ENCODE measurements at regions not wholly inside any gene's neighbourhood (a gene's known extent, or its start where the extent isn't known, plus 50 kb on each side); places are given as distances from the start of the nearest gene placed in this dataset.

DNA sequence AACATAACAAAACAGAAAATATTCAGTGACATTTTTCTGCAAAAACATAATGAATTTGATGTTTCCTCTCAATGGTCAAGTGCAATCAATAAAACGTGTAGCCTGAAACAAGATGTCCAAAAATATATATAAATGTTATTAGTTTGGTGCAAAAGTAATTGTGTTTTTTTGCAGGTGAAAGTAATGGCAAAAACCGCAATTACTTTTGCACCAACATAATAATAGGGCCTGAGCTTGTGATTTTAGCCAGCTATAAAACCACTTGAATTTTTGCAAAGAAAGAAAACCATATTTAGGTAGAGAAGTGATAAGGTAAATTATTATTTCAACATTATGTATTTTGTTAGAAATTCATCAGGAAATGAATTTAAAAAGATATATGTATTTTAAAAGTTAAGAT lies 475.3 kb upstream of the AMOT start:
- Mint-ChIP-seq H3K27me3 (no peaks in the 10 kb centered on the region), H3K36me3 (ENCODE audit: low read depth) (no peaks in the 10 kb centered on the region), H3K9me3 (no peaks in the 10 kb centered on the region), H3K4me3 (no peak overlapping the region), H3K27ac (no peak overlapping the region), H3K4me1 (ENCODE audit: low read depth) (no peaks in the 10 kb centered on the region)

DNA sequence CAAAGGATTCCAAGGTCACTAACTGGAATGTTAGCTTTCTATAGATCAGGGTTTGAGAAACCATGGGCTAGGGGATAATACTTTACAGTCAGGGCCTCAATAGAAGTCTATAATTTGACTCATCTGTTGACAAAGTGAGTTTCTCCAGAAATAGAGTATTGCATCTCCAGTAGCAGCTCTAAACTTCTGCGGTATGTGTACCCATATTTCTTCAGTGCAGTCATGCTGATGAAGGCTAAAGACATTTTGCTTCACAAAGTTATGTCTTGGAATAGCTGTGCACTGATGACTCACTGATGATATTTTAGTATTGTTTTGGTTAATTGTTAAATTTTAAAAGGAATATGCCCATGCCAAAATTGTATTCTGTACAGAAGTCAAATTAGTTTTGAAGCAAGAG lies 464.9 kb upstream of the AMOT start:
- Mint-ChIP-seq H3K9me3 (peaks cover 2% of the 10 kb centered on the region), H3K4me1 (ENCODE audit: low read depth) (no peaks in the 10 kb centered on the region), H3K27ac (no peak overlapping the region), H3K36me3 (ENCODE audit: low read depth) (no peaks in the 10 kb centered on the region), H3K27me3 (no peaks in the 10 kb centered on the region), H3K4me3 (no peak overlapping the region)

DNA sequence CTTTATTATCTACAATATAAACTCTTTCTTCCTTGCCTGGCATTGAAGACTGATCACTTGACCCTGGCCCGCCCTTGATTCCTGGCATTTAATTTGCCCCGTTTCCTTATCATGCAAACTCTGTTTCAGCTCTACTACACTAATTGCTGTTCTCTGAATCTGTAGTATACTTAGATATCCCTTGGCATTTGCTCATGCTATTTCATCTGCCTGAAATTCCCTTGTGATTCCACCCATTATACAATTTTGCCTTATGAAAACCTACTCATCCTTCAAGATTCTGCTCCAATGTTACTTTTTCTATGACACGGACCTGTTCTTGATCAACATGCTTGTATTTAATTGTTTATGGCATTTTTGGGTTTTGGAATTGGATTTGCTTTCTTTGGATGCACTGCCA lies 459.9 kb upstream of the AMOT start:
- Mint-ChIP-seq H3K36me3 (ENCODE audit: low read depth) (no peaks in the 10 kb centered on the region), H3K4me3 (no peak overlapping the region), H3K9me3 (peaks cover 7% of the 10 kb centered on the region), H3K4me1 (ENCODE audit: low read depth) (no peaks in the 10 kb centered on the region), H3K27me3 (no peaks in the 10 kb centered on the region), H3K27ac (no peak overlapping the region)

DNA sequence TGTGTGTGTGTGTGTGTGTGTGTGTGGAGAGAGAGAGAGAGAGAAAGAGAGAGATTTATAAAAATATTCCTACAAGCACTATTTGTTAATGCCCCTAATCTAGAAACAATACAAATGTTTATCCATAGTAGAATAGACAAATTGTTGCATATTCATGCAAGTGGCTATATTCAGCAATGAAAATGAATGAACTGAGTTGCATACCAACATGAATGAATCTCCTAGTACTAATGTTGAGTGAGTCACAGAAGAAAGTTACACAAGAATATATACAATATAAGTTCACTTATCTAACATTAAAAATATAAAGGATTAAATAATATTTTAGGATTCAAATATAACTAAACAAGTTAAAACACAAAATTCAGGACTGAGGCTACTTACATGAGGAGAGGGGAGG lies 456.8 kb upstream of the AMOT start:
- H3K36me3 Mint-ChIP-seq (ENCODE audit: low read depth) = no peaks in the 10 kb centered on the region
- no peaks in the 10 kb centered on the region for H3K4me1 Mint-ChIP-seq (ENCODE audit: low read depth)
- H3K27me3 Mint-ChIP-seq = no peaks in the 10 kb centered on the region
- no peak overlapping the region for H3K27ac Mint-ChIP-seq
- peaks cover 7% of the 10 kb centered on the region for H3K9me3 Mint-ChIP-seq
- H3K4me3 Mint-ChIP-seq = no peak overlapping the region

DNA sequence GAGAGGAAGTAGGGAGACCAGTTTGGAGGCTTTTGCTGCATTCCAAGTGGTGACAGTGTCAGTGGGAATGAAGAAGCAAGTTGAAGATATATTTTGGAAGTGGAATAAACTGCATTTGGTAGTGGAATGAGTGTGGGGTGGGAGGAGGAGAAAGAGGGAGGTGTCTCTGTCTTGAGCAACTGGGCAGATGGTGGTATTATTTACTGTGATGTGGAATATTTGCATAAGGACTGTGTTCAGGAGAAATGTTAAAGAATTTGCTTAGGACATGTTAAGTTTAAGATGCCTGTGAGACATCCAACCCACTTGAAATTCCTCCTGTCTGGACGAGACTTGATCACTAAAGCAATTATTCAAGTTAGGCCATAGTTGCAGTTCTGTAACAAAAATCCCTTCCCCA lies 448.9 kb upstream of the AMOT start:
- Mint-ChIP-seq H3K9me3 (no peaks in the 10 kb centered on the region), H3K36me3 (ENCODE audit: low read depth) (no peaks in the 10 kb centered on the region), H3K4me1 (ENCODE audit: low read depth) (no peaks in the 10 kb centered on the region), H3K27ac (no peak overlapping the region), H3K4me3 (no peak overlapping the region), H3K27me3 (no peaks in the 10 kb centered on the region)

DNA sequence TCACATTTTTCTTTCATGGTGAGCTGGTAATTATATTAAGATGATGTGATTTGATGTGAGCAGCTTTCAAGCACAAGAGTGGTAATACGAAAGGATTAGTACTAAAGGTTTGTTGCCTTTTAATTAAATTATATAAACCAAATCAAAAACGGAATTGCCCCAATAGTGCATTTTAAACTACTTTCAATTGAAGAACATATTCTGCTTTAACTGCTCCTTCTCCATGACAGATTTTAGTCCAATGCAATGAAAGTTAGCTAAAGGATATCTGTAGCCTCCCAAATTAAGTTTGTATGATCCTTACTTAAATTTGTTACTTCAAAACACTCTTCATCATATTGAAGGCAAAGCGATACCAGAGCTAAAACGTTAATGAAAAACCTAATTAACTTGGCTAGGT lies 447.1 kb upstream of the AMOT start:
- Mint-ChIP-seq H3K4me3 (no peak overlapping the region), H3K36me3 (ENCODE audit: low read depth) (no peaks in the 10 kb centered on the region), H3K9me3 (no peaks in the 10 kb centered on the region), H3K27me3 (no peaks in the 10 kb centered on the region), H3K4me1 (ENCODE audit: low read depth) (no peaks in the 10 kb centered on the region), H3K27ac (no peak overlapping the region)

DNA sequence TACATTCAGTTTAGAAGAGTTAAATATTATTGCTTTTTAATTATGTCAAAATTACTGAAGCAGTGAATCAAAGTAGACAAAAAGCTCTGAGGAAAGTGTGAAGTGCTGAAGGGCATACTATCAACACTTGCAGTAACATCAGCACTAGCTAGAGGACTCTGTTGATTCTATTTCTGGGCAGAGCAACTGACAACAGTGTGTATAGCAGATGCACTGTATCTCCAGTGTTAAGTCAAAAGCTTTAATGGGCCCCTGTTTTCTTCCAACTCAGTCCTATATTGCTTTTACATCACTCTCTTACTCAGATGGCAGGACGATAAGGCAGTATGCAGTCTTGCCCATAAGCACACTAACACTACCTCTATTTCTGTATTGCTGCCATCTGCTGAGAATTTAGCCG lies 435.2 kb upstream of the AMOT start:
- H3K4me3 Mint-ChIP-seq = no peak overlapping the region
- no peaks in the 10 kb centered on the region for H3K36me3 Mint-ChIP-seq (ENCODE audit: low read depth)
- H3K9me3 Mint-ChIP-seq = no peaks in the 10 kb centered on the region
- H3K27ac Mint-ChIP-seq = no peak overlapping the region
- no peaks in the 10 kb centered on the region for H3K27me3 Mint-ChIP-seq
- H3K4me1 Mint-ChIP-seq (ENCODE audit: low read depth) = no peaks in the 10 kb centered on the region

DNA sequence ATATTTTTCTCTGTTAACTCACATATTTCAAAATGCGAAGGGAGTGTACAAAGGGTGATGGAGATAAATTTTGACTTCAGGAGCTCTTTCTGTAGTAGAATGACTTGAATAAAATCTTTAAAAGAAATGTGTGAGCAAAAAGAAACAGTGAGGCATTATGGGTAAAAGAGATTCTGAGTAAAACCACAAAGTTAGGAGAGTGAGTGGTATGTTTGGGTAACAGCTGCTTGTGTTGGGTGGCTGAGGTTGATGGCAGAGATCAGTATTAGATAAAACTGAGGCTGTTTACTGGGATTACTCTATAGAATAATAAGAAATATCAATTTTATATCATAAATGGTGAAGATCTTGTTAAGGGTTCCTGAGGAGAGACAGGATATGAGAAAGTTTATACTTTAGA lies 434.2 kb upstream of the AMOT start:
- H3K9me3 Mint-ChIP-seq = no peaks in the 10 kb centered on the region
- no peak overlapping the region for H3K4me3 Mint-ChIP-seq
- no peaks in the 10 kb centered on the region for H3K27me3 Mint-ChIP-seq
- no peaks in the 10 kb centered on the region for H3K36me3 Mint-ChIP-seq (ENCODE audit: low read depth)
- H3K27ac Mint-ChIP-seq = no peak overlapping the region
- no peaks in the 10 kb centered on the region for H3K4me1 Mint-ChIP-seq (ENCODE audit: low read depth)

DNA sequence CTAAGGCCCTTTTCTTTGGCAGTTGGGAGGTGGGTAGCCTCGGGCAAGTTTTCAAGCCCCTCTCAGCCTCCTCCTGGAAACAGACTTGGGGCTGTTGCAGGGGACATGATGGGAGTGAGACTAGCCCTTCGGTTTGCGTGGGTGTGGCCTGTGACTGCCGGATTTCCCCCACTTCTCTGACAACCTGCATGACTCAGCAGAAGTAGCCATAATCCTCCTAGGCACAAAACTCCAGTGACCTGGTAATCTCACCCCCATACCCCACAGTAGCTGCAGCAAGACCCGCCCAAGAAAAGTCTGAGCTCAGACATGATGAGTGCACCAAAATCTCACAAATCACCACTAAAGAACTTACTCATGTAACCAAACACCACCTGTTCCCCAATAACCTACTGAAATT lies 433.7 kb upstream of the AMOT start:
- Mint-ChIP-seq H3K36me3 (ENCODE audit: low read depth) (no peaks in the 10 kb centered on the region), H3K9me3 (no peaks in the 10 kb centered on the region), H3K4me3 (no peak overlapping the region), H3K27me3 (no peaks in the 10 kb centered on the region), H3K27ac (no peak overlapping the region), H3K4me1 (ENCODE audit: low read depth) (no peaks in the 10 kb centered on the region)

DNA sequence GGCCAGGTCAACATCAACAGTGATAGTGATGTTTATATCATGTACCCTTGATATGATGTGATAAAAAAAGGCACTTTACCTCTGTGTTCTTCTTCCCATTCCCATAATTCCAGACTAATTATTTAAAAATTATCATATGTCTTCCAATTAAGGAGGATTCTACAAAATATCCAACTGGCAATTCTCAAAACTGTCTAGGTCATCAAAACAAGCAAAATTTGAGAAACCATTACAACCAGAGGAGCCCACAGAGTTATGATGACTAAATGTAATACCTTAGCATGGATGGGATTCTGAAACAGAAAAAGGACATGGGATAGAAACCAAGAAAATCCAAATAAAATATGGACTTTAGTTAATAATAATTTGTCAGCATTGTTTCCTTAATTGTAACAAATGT lies 428.6 kb upstream of the AMOT start:
- H3K27me3 Mint-ChIP-seq = no peaks in the 10 kb centered on the region
- H3K36me3 Mint-ChIP-seq (ENCODE audit: low read depth) = no peaks in the 10 kb centered on the region
- no peak overlapping the region for H3K4me3 Mint-ChIP-seq
- H3K4me1 Mint-ChIP-seq (ENCODE audit: low read depth) = no peaks in the 10 kb centered on the region
- no peak overlapping the region for H3K27ac Mint-ChIP-seq
- H3K9me3 Mint-ChIP-seq = no peaks in the 10 kb centered on the region

DNA sequence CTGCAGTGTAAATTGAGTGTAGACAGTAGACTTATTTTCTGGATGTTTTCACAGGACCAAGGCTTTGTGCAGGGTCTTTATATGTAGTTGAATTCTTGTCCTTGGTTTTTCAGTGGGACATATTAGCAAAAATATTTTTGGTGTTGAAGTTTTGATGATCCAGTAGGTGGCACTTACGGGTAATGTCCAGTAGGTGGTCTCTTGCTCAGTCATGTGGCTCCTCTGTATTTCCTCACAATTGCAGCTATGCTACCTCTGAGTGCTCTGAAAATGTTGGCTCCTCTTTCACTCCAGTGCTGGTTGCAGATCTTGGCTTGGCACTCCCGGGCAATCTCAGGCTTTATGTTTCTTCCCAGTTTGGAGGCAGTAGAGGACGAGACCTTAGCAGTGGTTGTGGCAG lies 419.8 kb upstream of the AMOT start:
- Mint-ChIP-seq H3K36me3 (ENCODE audit: low read depth) (no peaks in the 10 kb centered on the region), H3K4me1 (ENCODE audit: low read depth) (no peaks in the 10 kb centered on the region), H3K27me3 (no peaks in the 10 kb centered on the region), H3K4me3 (no peak overlapping the region), H3K9me3 (no peaks in the 10 kb centered on the region), H3K27ac (no peak overlapping the region)

DNA sequence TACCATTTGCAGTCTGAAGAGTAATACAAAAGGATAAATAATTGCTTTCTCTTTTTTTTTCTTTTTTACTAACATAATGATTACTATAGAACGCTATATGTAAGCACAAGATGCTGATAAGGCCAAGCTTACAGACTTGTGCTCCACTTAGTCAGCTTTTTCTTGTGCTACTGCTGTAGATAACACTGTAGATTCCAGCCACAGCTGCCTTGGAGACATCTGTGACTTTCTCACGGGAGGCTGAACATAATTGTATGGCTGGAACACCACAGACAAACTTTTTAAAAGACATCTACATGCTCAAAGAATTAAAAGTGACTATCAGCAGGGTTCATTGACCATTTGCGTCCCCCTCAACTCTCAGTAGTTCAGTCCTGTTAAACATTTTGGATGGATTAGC lies 381.7 kb upstream of the AMOT start:
- Mint-ChIP-seq H3K27me3 (no peaks in the 10 kb centered on the region), H3K36me3 (ENCODE audit: low read depth) (no peaks in the 10 kb centered on the region), H3K27ac (no peak overlapping the region), H3K4me1 (ENCODE audit: low read depth) (no peaks in the 10 kb centered on the region), H3K4me3 (no peak overlapping the region), H3K9me3 (no peaks in the 10 kb centered on the region)

DNA sequence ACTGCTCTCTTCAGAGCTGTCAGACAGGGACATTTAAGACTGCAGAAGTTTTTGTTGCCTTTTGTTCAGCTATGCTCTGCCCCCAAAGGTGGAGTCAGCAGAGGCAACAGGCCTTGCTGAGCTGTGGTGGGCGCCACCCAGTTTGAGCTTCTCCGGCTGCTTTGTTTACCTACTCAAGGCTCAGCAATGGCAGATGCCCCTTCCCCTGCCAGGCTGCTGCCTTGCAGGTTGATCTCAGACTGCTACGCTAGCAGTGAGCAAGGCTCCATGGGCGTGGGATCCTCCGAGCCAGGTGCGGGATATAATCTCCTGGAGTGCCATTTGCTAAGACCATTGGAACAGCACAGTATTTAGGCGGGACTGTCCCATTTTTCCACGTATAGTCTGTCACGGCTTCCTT lies 371.4 kb upstream of the AMOT start:
- H3K9me3 Mint-ChIP-seq = no peaks in the 10 kb centered on the region
- no peak overlapping the region for H3K4me3 Mint-ChIP-seq
- H3K27me3 Mint-ChIP-seq = no peaks in the 10 kb centered on the region
- H3K4me1 Mint-ChIP-seq (ENCODE audit: low read depth) = no peaks in the 10 kb centered on the region
- no peak overlapping the region for H3K27ac Mint-ChIP-seq
- no peaks in the 10 kb centered on the region for H3K36me3 Mint-ChIP-seq (ENCODE audit: low read depth)

DNA sequence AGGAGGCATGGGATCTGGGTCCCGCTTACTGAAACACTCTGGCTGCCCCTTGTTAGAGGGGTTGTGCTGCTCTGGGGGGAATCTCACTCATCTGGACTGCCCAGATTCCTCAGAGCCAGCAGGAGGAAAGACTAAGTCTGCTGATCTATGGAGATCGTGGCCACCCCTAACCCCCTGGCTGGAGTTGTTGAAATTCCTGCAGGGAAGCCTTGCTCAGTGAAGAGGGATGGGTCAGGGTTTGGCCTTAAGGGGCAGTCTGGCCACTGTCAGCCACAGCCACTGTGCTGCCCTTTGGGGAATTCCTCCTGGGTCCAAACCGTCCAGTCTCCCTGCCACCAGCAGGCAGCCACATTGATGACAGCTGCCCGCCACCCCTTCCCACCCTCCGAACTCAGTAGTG lies 362.0 kb upstream of the AMOT start:
- no peaks in the 10 kb centered on the region for H3K36me3 Mint-ChIP-seq (ENCODE audit: low read depth)
- no peaks in the 10 kb centered on the region for H3K27me3 Mint-ChIP-seq
- H3K4me1 Mint-ChIP-seq (ENCODE audit: low read depth) = no peaks in the 10 kb centered on the region
- H3K4me3 Mint-ChIP-seq = no peak overlapping the region
- peaks cover 9% of the 10 kb centered on the region for H3K9me3 Mint-ChIP-seq
- H3K27ac Mint-ChIP-seq = no peak overlapping the region

DNA sequence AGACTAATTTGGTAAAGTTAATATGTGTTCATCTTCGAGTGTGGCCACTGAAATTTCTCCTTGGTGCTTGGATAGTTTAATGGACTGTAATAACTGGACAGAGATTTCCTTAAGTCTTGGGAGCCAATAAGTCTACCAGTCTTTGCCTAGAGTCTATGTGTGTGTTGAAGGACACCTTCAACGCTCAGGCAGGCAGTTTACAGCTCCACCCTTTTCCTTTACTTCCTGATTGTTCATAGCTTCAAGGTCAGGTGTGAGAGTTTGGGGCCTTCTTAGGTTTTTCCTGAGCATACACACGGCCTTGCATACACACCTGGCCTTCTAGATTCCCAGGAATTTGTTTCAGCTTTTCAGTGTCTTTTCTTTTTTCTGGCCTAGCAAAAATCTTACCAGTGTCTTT lies 355.3 kb upstream of the AMOT start:
- no peak overlapping the region for H3K27ac Mint-ChIP-seq
- peaks cover 4% of the 10 kb centered on the region for H3K9me3 Mint-ChIP-seq
- no peak overlapping the region for H3K4me3 Mint-ChIP-seq
- no peaks in the 10 kb centered on the region for H3K27me3 Mint-ChIP-seq
- H3K36me3 Mint-ChIP-seq (ENCODE audit: low read depth) = no peaks in the 10 kb centered on the region
- H3K4me1 Mint-ChIP-seq (ENCODE audit: low read depth) = no peaks in the 10 kb centered on the region

DNA sequence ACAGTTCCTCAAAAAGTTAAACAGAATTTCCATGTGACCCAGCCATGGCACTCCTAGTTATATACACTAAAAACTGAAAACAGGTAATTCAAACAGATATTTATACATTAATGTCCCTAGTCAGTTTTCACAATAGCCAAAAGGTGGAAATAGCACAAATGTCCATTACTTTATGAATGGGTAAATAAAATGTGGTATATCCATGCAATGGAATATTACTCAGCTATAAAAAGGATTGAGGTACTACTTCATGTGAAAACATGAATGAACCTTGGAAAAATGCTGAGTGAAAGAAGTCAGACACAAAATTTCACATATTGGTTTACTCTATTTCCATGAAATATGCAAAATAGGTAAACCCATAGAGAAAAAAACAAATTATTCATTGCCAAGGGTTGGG lies 351.8 kb upstream of the AMOT start:
- Mint-ChIP-seq H3K36me3 (ENCODE audit: low read depth) (no peaks in the 10 kb centered on the region), H3K4me1 (ENCODE audit: low read depth) (no peaks in the 10 kb centered on the region), H3K4me3 (no peak overlapping the region), H3K27me3 (no peaks in the 10 kb centered on the region), H3K27ac (no peak overlapping the region), H3K9me3 (no peaks in the 10 kb centered on the region)

DNA sequence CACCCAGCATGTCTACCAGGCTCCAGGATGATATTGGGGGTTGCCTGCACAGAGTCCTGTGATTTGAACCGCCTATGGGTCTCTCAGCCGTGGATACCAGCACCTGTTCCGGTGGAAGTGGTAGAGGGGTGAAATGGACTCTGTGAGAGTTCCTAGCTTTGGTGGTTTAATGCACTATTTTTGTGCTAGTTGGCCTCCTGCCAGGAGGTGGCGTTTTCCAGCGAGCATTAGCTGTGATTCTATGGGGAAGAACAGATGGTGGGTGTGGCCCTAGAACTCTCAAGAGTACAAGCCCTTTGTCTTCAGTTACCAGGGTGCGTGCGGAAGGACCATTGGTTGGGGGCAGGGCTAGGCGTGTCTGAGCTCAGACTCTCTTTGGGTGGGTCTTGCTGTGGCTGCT lies 316.9 kb upstream of the AMOT start:
- H3K9me3 Mint-ChIP-seq = peaks cover 7% of the 10 kb centered on the region
- no peak overlapping the region for H3K27ac Mint-ChIP-seq
- no peaks in the 10 kb centered on the region for H3K4me1 Mint-ChIP-seq (ENCODE audit: low read depth)
- H3K27me3 Mint-ChIP-seq = no peaks in the 10 kb centered on the region
- H3K36me3 Mint-ChIP-seq (ENCODE audit: low read depth) = no peaks in the 10 kb centered on the region
- H3K4me3 Mint-ChIP-seq = no peak overlapping the region

Measured in stimulated activated naive CD8-positive, alpha-beta T cell treated with anti-CD3 and anti-CD28 coated beads, Interleukin-15, Interleukin-2, amounts not matched to agents 100 ng/mL and 50 ng/mL, for 24 hours (primary cell).